ENCODE measurements at regions not wholly inside any gene's neighbourhood (a gene's known extent, or its start where the extent isn't known, plus 50 kb on each side); places are given as distances from the start of the nearest gene placed in this dataset.

DNA sequence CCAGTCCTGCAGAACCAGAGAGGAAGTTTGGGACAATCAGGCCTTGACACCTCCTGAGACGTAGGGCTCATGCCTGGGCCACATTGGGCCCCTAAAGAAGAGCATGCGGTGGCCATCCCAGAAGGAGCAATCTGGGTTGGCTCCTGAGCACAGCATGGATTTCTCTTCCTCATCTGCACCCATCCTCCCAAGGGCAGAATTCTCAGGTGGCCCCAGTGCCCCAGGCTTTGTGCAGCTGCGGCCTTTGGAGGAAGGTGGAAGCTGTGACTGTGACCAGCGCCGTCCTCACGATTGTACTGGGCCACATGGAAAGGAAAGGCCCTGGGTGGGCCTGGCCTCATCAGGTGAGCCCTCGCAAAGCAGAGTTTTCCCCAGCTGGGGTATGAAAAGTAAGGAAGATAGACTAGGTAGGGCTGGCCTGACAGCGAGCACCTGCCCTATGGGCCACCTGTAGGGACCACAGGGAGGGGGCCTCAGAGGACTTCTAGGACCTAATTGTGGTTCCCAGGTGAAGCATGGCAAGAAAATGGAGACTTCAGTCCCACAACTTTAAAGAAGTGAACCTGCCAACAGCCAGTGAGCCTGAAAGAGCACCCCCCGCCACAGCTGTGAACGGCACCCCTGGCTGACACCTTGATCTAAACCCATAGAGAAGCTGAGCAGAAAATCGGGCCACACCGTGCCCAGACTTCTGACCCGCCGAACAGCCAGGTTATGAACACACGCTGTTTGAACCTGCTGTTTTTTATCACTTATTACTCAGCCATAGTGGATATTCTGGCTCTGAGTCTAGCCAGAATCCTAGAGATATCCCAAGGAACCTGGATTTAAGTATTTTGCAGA is 164.1 kb downstream of the IRX2 start:
- H3K4me3 Mint-ChIP-seq: no peak overlapping the region
- H3K9me3 Mint-ChIP-seq: peaks cover 0 to 2% of the 10 kb centered on the region in 2 donors
- no peaks in the 10 kb centered on the region for H3K36me3 Mint-ChIP-seq (ENCODE audit: insufficient read depth in 2 of 2)
- H3K27me3 Mint-ChIP-seq (ENCODE audit: low read depth): no peaks in the 10 kb centered on the region
- no peaks in the 10 kb centered on the region for H3K4me1 Mint-ChIP-seq (ENCODE audit: low read depth)
- no peak overlapping the region for H3K27ac Mint-ChIP-seq
- DNase-seq: no peak
- no peak for ATAC-seq (replicated peaks in 1 of 2)

DNA sequence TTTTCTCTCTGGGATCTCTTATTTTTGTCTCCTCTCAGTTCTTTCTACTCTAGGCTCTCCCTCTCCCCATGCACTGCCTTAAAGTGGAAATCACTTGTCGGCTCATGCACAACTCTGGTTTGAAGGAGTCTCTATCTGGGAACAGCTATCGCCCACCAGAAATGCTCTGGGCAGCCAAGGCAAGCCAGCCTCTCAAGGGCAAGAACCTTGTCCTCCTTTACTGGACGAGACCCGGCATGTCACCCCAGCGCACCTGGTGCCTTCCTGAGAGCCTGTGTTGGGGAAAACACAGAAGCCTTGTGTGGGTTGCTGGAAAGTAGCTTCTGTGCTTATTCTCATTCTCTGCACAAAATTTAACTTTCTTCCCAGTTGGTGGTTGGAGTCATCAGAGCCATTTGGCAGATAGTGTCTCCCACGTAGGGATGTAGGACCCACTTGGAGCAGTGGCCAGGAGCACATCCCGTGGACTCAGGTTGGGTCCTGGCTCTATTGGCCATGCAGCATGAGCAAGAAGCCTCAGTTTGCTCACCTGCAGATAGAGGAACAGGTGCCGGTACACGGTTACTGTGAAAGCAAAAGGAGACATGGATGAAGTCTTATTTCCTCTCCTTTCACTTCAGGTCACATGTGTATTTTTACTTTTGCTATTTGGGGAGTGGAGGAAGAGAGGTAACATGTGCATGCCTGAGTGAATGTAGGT is 165.3 kb downstream of the IRX2 start:
- H3K27me3 Mint-ChIP-seq (ENCODE audit: low read depth): no peaks in the 10 kb centered on the region
- DNase-seq (no peak), ATAC-seq (replicated peaks in 1 of 2) (no peak)
- no peaks in the 10 kb centered on the region for H3K4me1 Mint-ChIP-seq (ENCODE audit: low read depth)
- no peaks in the 10 kb centered on the region for H3K36me3 Mint-ChIP-seq (ENCODE audit: insufficient read depth in 2 of 2)
- no peak overlapping the region for H3K4me3 Mint-ChIP-seq
- peaks cover 3 to 5% of the 10 kb centered on the region in 2 donors for H3K9me3 Mint-ChIP-seq
- no peak overlapping the region for H3K27ac Mint-ChIP-seq

DNA sequence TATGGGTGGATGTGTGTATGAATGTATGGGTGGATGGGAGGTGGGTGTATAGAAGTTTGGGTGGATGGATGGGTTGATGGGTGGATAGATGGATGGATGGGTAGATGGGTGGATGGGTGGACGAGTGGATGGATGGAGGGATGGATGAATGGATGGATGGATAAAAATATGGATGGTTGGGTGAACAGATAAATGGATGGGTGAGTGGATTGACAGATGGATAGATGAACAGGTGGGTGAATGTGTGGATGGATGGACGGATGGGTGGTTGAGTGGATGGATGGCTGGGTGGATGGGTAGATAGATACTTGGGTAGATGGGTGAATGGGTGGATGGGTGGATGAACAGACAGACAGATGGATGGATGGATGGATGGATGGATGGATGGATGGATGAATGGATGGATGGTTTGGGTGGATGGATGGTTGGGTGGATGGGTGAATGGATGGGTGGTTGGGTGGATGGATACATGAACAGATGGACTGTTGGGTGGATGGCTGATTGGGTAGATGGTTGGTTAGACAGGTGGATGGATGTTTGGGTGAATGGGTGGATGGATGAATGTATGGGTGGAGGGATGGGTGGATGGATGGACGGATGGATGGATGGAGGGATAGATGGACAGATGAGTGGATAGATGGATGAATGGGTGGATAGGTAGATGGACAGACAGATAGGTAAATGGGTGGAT is 166.8 kb downstream of the IRX2 start:
- Mint-ChIP-seq H3K27me3 (ENCODE audit: low read depth) (no peaks in the 10 kb centered on the region), H3K4me3 (no peak overlapping the region), H3K4me1 (ENCODE audit: low read depth) (no peaks in the 10 kb centered on the region), H3K9me3 (peaks cover 3 to 5% of the 10 kb centered on the region in 2 donors), H3K36me3 (ENCODE audit: insufficient read depth in 2 of 2) (no peaks in the 10 kb centered on the region), H3K27ac (no peak overlapping the region)
- ATAC-seq (replicated peaks in 1 of 2): no peak
- no peak for DNase-seq

DNA sequence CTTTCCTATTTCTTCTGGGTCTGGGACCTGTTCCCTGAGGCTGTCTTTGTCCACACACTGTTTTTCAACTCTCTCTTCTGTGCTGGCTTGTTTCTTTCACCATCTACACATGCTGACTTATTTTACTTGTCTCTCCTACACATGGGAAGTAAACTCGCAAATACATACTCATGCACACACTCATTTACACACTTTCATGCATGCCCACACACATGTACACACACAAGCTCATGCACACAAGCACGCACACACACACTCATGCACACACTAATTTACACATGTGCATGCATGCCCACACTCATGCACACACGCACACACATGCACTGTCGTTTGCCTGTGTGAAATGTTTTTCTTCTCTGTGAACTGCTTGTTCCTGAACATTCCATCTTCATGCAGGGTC is 169.0 kb downstream of the IRX2 start:
- no peaks in the 10 kb centered on the region for H3K27me3 Mint-ChIP-seq (ENCODE audit: low read depth)
- peaks cover 5% of the 10 kb centered on the region in 2 donors for H3K9me3 Mint-ChIP-seq
- no peak overlapping the region for H3K27ac Mint-ChIP-seq
- H3K4me3 Mint-ChIP-seq: no peak overlapping the region
- DNase-seq (no peak), ATAC-seq (replicated peaks in 1 of 2) (no peak)
- no peaks in the 10 kb centered on the region for H3K36me3 Mint-ChIP-seq (ENCODE audit: insufficient read depth in 2 of 2)
- no peaks in the 10 kb centered on the region for H3K4me1 Mint-ChIP-seq (ENCODE audit: low read depth)

DNA sequence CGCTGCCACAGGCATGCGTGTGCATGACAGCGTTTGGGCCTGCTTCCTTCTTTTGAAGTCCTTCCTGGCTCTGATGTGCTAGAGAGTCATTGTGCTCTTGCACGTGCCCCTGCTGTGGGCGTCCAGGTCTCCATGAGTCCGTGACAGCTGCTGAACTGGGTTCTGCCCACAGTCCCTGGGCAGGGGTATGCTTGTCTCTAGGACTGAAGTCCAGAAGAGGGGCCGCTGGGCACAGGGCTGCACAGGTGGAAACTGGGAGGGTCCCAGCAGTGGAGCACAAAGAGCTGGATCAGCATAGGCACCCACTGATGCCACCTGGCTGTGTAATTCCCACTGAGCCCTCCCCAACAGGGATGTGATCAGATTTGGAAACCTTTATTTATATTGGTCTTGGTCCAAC is 169.4 kb downstream of the IRX2 start:
- H3K27ac Mint-ChIP-seq: no peak overlapping the region
- no peak overlapping the region for H3K4me3 Mint-ChIP-seq
- ATAC-seq (replicated peaks in 1 of 2) (no peak), DNase-seq (no peak)
- peaks cover 5% of the 10 kb centered on the region in 2 donors for H3K9me3 Mint-ChIP-seq
- no peaks in the 10 kb centered on the region for H3K27me3 Mint-ChIP-seq (ENCODE audit: low read depth)
- H3K36me3 Mint-ChIP-seq (ENCODE audit: insufficient read depth in 2 of 2): no peaks in the 10 kb centered on the region
- H3K4me1 Mint-ChIP-seq (ENCODE audit: low read depth): no peaks in the 10 kb centered on the region

DNA sequence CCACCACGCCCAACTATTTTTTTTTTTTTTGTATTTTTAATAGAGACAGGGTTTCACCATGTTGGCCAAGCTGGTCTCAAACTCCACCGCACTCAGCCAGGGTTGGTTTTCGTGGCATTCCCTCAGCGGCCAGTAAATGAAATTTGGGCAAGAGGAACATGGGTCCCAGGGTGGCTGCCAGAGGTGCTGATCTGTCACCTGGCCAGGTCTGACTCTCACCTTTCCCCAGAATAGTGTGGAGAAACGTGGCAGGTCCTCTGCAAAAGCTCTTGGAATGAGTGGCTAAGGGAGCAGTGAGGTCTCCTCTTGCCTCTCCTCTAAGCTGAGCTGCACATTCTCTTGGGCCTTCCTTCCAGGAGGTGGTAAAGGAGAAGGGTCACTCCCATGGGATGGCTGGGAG is 170.1 kb downstream of the IRX2 start:
- H3K27ac Mint-ChIP-seq: no peak overlapping the region
- DNase-seq (no peak), ATAC-seq (replicated peaks in 1 of 2) (no peak)
- H3K4me3 Mint-ChIP-seq: no peak overlapping the region
- no peaks in the 10 kb centered on the region for H3K4me1 Mint-ChIP-seq (ENCODE audit: low read depth)
- H3K9me3 Mint-ChIP-seq: peaks cover 5% of the 10 kb centered on the region in 2 donors
- no peaks in the 10 kb centered on the region for H3K36me3 Mint-ChIP-seq (ENCODE audit: insufficient read depth in 2 of 2)
- no peaks in the 10 kb centered on the region for H3K27me3 Mint-ChIP-seq (ENCODE audit: low read depth)

DNA sequence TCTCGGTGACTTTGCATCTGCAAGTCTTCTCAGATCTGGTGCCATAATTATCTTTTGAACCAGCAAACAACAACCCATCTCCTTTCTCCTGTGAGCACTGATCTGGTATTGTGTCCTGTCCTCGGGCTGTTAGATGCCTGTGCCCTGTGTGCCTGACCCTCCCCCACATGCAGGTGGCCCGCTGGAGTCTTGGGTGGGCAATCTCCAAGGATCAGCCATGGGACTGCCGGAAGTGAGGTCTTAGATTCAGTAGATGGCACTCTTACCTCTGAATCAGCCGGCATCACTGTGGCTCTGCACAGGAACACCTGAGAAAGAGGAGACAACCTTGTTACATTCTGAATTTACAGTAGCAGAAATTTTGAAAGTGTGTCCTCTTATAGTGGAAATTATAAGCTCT is 172.4 kb downstream of the IRX2 start:
- no peak for ATAC-seq (replicated peaks in 1 of 2)

DNA sequence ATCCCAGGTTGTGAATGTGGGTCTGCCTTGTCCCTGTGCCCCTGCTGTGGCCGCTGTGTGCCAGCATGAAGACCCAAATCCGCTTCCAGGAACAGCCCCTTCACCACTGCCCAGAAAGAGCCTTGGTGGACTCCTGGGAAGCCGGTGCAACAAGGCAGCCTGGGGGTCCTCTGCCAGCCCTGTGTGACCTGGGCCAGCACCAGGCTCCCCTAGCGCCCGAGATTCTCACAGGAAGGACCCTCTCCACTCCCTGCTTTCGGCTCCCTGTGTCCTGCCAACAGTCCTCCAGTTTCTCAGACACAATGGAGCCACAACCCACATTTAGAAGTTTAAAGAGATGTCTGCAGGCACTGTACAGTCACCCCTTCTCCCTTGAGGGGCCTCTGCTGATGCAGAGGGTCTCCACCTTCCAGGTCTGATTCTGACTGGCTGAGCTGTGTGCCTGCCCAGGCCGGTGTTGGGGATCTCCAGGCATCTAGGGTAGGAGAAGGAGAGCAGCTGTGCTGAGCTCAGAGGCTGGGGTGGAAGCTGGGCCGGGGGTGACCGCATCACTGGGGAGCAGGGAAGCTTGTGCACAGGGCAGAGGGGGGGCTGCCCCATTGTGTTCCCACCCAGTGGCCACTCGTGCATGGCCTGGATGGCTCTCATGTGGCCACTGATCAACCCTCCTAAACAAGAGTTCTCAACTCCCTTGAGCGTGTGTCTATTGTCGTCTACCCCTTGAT is 174.0 kb downstream of the IRX2 start:
- DNase-seq (no peak), ATAC-seq (replicated peaks in 1 of 2) (no peak)
- H3K4me3 Mint-ChIP-seq: no peak overlapping the region
- no peaks in the 10 kb centered on the region for H3K27me3 Mint-ChIP-seq (ENCODE audit: low read depth)
- no peak overlapping the region for H3K27ac Mint-ChIP-seq
- H3K36me3 Mint-ChIP-seq (ENCODE audit: insufficient read depth in 2 of 2): no peaks in the 10 kb centered on the region
- H3K9me3 Mint-ChIP-seq: peaks cover 4 to 5% of the 10 kb centered on the region in 2 donors
- H3K4me1 Mint-ChIP-seq (ENCODE audit: low read depth): no peaks in the 10 kb centered on the region

More for the DNA sequence above, 172.4 kb downstream of the IRX2 start:
- Mint-ChIP-seq H3K9me3 (peaks cover 4 to 5% of the 10 kb centered on the region in 2 donors), H3K4me3 (no peak overlapping the region), H3K27ac (no peak overlapping the region), H3K4me1 (ENCODE audit: low read depth) (no peaks in the 10 kb centered on the region), H3K27me3 (ENCODE audit: low read depth) (no peaks in the 10 kb centered on the region), H3K36me3 (ENCODE audit: insufficient read depth in 2 of 2) (no peaks in the 10 kb centered on the region)
- no peak for DNase-seq

DNA sequence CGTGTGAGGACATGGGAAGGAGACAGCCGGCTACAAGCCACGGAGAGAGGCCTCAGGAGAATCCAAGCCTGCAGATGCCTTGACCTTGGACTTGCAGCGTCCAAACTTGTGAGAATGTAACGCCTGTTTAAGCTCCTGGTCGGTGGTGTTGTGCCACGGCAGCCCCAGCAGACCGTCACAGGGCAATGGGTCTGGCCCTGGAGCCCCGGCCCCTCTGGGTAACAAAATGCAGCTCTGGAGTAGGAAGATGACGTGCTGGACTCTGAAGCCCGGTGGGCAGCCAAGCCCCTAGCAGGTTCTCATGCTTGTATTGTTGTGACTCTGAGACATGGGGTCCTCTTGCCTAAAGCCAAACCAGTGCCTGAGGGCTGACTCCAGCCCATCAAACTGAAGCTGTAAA is 174.7 kb downstream of the IRX2 start:
- Mint-ChIP-seq H3K27ac (no peak overlapping the region), H3K27me3 (ENCODE audit: low read depth) (no peaks in the 10 kb centered on the region), H3K36me3 (ENCODE audit: insufficient read depth in 2 of 2) (no peaks in the 10 kb centered on the region), H3K4me1 (ENCODE audit: low read depth) (no peaks in the 10 kb centered on the region), H3K9me3 (peaks cover 2 to 4% of the 10 kb centered on the region in 2 donors), H3K4me3 (no peak overlapping the region)
- ATAC-seq (replicated peaks in 1 of 2) (no peak), DNase-seq (no peak)

DNA sequence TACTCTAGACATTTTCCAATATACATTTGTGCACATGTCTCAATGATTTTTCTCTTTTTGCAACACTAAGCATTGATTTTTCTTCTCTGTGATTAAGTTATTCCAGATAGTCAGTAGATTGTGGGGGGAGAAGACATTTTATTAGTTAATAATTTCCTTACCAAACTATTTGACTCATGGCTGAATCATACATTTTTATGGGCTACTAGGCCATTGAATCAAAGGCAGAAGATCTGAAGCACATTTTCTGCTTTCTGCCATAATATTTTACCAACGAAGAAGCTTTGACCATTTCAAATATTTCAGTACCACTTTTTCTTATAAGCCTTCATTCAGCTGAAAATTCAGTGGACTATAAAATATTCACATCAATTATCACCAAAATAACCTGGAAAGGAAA is 175.6 kb downstream of the IRX2 start:
- H3K36me3 Mint-ChIP-seq (ENCODE audit: insufficient read depth in 2 of 2): no peaks in the 10 kb centered on the region
- no peaks in the 10 kb centered on the region for H3K4me1 Mint-ChIP-seq (ENCODE audit: low read depth)
- DNase-seq (no peak), ATAC-seq (replicated peaks in 1 of 2) (no peak)
- no peaks in the 10 kb centered on the region for H3K27me3 Mint-ChIP-seq (ENCODE audit: low read depth)
- H3K27ac Mint-ChIP-seq: no peak overlapping the region
- H3K9me3 Mint-ChIP-seq: peaks cover 0 to 2% of the 10 kb centered on the region in 2 donors
- no peak overlapping the region for H3K4me3 Mint-ChIP-seq

DNA sequence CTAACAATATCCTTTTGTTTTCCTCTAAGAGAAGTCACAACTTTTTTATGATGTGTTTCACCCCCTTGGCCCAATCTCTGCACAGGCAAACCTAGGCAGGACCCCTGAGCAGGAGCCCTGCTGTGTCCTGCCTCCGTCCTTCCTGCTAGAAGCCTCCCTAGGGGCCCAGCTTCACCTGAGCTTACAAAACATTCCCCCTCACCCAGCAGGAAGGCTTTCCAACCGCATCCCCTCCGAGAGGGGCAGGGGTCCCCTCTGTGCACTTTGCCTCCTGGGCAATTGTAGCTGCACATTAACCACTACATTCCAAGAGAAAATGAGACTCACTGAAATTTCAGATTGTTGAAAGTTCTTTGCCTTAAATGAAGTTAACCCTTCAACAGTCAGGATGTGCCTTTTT is 176.2 kb downstream of the IRX2 start:
- ATAC-seq (replicated peaks in 1 of 2) (no peak), DNase-seq (no peak)
- Mint-ChIP-seq H3K36me3 (ENCODE audit: insufficient read depth in 2 of 2) (no peaks in the 10 kb centered on the region), H3K27ac (no peak overlapping the region), H3K9me3 (peaks cover 0 to 2% of the 10 kb centered on the region in 2 donors), H3K27me3 (ENCODE audit: low read depth) (no peaks in the 10 kb centered on the region), H3K4me3 (no peak overlapping the region), H3K4me1 (ENCODE audit: low read depth) (no peaks in the 10 kb centered on the region)

DNA sequence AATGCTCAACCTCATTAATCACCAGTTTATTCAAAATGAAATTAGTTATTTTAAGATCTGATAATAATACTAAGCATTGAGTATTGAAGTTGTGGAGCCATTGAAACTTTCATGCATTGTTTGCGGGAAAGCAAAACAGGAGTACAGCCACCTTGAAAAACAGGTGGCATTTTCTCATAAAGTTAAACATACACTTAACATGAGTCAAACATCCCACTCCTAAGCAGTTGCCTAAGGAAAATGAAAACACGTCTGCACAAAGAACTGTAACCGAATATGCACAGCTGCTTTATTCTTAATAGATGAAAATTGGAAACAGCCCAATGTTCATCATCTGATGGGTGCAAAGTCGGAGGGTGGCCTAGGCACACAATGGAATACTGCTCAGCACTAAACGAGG is 177.3 kb downstream of the IRX2 start:
- H3K36me3 Mint-ChIP-seq (ENCODE audit: insufficient read depth in 2 of 2): no peaks in the 10 kb centered on the region
- H3K27me3 Mint-ChIP-seq (ENCODE audit: low read depth): no peaks in the 10 kb centered on the region
- peaks cover 0 to 2% of the 10 kb centered on the region in 2 donors for H3K9me3 Mint-ChIP-seq
- H3K27ac Mint-ChIP-seq: no peak overlapping the region
- DNase-seq: no peak
- no peaks in the 10 kb centered on the region for H3K4me1 Mint-ChIP-seq (ENCODE audit: low read depth)
- H3K4me3 Mint-ChIP-seq: no peak overlapping the region
- ATAC-seq (replicated peaks in 1 of 2): no peak

DNA sequence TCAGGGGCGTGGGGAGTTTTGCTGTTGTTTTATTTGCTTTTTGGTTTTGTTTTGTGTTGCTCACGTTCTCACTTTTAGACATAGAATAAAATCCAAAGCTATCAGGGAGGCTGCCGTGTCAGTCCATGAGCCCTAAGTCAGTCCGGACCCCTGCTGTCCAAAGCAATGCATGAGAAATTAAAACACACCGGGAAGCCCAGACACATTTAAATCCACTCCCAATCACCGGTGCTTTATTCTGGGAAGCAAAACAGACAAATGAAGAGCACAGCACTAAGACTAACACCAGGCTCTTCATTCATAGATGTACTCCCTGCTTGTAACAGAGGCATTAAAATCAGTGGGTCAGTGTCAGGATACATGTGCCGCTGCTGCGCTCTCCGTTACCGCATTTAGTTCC is 180.9 kb downstream of the IRX2 start:
- no peak for ATAC-seq (replicated peaks in 1 of 2)
- no peaks in the 10 kb centered on the region for H3K27me3 Mint-ChIP-seq (ENCODE audit: low read depth)
- no peak overlapping the region for H3K27ac Mint-ChIP-seq

More for the DNA sequence above, 180.9 kb downstream of the IRX2 start:
- DNase-seq: no peak
- Mint-ChIP-seq H3K4me3 (no peak overlapping the region), H3K9me3 (peaks cover 3 to 5% of the 10 kb centered on the region in 2 donors), H3K4me1 (ENCODE audit: low read depth) (no peaks in the 10 kb centered on the region), H3K36me3 (ENCODE audit: insufficient read depth in 2 of 2) (no peaks in the 10 kb centered on the region)
